ENCODE measurements at regions not wholly inside any gene's neighbourhood (a gene's known extent, or its start where the extent isn't known, plus 50 kb on each side); places are given as distances from the start of the nearest gene placed in this dataset.

DNA sequence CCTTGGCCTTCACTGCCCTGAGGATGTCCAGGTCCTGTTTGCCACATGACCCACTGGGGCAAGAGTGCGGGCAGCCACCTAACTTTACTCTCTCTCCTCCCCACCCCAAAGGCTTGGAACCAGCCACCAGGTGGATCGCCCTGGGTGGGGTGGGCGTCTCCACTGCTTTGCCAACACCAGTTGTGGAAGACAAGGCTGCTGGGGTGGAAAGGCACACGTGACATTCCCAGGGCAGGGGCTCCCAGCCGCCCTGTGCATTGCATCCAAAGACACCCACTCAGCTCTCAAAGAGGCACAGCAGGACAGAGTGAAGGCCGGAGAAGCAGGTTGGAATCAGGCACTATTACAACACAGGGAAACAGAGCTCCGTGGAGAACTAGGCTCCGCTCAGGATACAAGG, 162.2 kb downstream of the OLFM1 start:
- H3K4me3 Mint-ChIP-seq (ENCODE audit: unreplicated experiment), result no peak overlapping the region
- intact Hi-C loops (cut with micrococcal nuclease; ENCODE audit: unreplicated experiment), result loop anchor here (10.0 kb wide), 1 partner anchor 95 kb away; no protein-coding TSS in a partner anchor
- no TSS peak for BruUV-seq (replicated peaks)

GRCh38 chr9:135251331-135251761, 163.9 kb downstream of the OLFM1 start:
- H3K27ac Mint-ChIP-seq (ENCODE audit: unreplicated experiment), result no peak overlapping the region
- Histone ChIP-seq H3K9me3 (no peaks in the 10 kb centered on the region), H3K4me1 (no peaks in the 10 kb centered on the region), H3K4me3 (ENCODE audit: low read depth, low read length) (no peak overlapping the region), H3K27me3 (replicated peaks; ENCODE audit: control insufficient read depth, insufficient read depth, low read length) (no peaks in the 10 kb centered on the region), H3K36me3 (ENCODE audit: control insufficient read depth, insufficient read depth, low read length) (no peaks in the 10 kb centered on the region)
- no peak for DNase-seq
- TF ChIP-seq, protein P1, sequence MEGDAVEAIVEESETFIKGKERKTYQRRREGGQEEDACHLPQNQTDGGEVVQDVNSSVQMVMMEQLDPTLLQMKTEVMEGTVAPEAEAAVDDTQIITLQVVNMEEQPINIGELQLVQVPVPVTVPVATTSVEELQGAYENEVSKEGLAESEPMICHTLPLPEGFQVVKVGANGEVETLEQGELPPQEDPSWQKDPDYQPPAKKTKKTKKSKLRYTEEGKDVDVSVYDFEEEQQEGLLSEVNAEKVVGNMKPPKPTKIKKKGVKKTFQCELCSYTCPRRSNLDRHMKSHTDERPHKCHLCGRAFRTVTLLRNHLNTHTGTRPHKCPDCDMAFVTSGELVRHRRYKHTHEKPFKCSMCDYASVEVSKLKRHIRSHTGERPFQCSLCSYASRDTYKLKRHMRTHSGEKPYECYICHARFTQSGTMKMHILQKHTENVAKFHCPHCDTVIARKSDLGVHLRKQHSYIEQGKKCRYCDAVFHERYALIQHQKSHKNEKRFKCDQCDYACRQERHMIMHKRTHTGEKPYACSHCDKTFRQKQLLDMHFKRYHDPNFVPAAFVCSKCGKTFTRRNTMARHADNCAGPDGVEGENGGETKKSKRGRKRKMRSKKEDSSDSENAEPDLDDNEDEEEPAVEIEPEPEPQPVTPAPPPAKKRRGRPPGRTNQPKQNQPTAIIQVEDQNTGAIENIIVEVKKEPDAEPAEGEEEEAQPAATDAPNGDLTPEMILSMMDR (IDR thresholded peaks at IDR 0.05; ENCODE audit: insufficient read depth in 1 of 2, low read depth in 1 of 2, low read length in 1 of 2, severe bottlenecking in 1 of 2, unreplicated experiment in 1 of 2), result no peak
- peaks cover 15% of the 10 kb centered on the region for H3K27me3 Mint-ChIP-seq (ENCODE audit: insufficient read depth, unreplicated experiment)
- CTCF ChIA-PET, result no interaction called here
- H3K9me3 Mint-ChIP-seq (ENCODE audit: unreplicated experiment), result no peaks in the 10 kb centered on the region
- BruUV-seq (replicated peaks), result no TSS peak
- no peak overlapping the region for H3K4me3 Mint-ChIP-seq (ENCODE audit: unreplicated experiment)
- no peaks in the 10 kb centered on the region for H3K4me1 Mint-ChIP-seq (ENCODE audit: low read depth, unreplicated experiment)
- H3K36me3 Mint-ChIP-seq (ENCODE audit: insufficient read depth, unreplicated experiment), result no peaks in the 10 kb centered on the region
- intact Hi-C loops (cut with micrococcal nuclease; ENCODE audit: unreplicated experiment), result no loop called here
- POLR2A ChIA-PET, result no interaction called here

More for the DNA sequence above, 162.2 kb downstream of the OLFM1 start:
- no peaks in the 10 kb centered on the region for H3K9me3 Mint-ChIP-seq (ENCODE audit: unreplicated experiment)
- Histone ChIP-seq H3K4me3 (ENCODE audit: low read depth, low read length) (no peak overlapping the region), H3K4me1 (peaks cover under 1% of the 10 kb centered on the region; the same call in 1 of the 2 replicates), H3K27me3 (replicated peaks; ENCODE audit: control insufficient read depth, insufficient read depth, low read length) (no peaks in the 10 kb centered on the region), H3K9me3 (no peaks in the 10 kb centered on the region), H3K36me3 (ENCODE audit: control insufficient read depth, insufficient read depth, low read length) (no peaks in the 10 kb centered on the region)
- no peaks in the 10 kb centered on the region for H3K36me3 Mint-ChIP-seq (ENCODE audit: insufficient read depth, unreplicated experiment)
- no peak for DNase-seq
- no peaks in the 10 kb centered on the region for H3K4me1 Mint-ChIP-seq (ENCODE audit: low read depth, unreplicated experiment)
- H3K27me3 Mint-ChIP-seq (ENCODE audit: insufficient read depth, unreplicated experiment), result peaks cover 21% of the 10 kb centered on the region
- POLR2A ChIA-PET, result no interaction called here
- no peak overlapping the region for H3K27ac Mint-ChIP-seq (ENCODE audit: unreplicated experiment)
- TF ChIP-seq, protein P1 (IDR thresholded peaks at IDR 0.05; ENCODE audit: insufficient read depth in 1 of 2, low read depth in 1 of 2, low read length in 1 of 2, severe bottlenecking in 1 of 2, unreplicated experiment in 1 of 2), result no peak
- CTCF ChIA-PET, result no interaction called here

DNA sequence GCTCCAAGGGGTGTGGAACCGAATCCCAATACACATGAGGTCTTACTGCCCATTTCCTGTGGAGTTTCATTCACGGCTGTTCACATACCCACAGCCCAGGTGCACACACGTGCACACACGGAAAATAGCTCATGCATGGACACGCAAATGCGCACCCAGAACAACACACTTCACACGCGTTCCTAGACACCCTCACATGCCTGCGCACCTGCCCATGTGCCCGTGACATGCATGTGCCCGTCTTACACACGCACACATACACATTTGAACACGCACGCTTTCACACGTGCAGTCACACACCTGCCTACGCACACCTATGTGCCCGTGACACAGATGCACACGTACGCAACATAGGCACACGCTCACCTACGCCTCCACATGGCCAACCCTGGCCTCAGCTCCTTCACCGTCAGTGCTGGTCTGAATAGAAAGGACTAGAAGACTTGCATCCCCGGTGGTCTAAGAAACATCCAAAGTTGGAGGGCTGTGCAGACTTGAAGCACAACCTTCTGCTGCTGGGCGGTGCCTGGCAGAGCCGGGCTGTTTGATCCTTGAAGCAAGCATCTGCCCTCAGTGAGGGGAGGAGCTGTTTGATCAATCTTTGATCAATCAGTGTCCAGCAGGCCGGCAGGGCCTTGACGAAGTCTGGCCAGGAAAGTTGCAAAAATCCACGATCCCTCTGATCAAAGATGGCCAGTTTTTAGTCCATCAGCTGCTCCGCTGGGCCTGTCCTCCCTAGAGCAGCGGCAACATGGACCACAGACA, 164.7 kb downstream of the OLFM1 start:
- ChIA-PET POLR2A (no interaction called here), CTCF (no interaction called here)
- H3K9me3 Mint-ChIP-seq (ENCODE audit: unreplicated experiment), result no peaks in the 10 kb centered on the region
- no peak for DNase-seq
- BruUV-seq (replicated peaks), result no TSS peak
- TF ChIP-seq, protein P1 (IDR thresholded peaks at IDR 0.05; ENCODE audit: insufficient read depth in 1 of 2, low read depth in 1 of 2, low read length in 1 of 2, severe bottlenecking in 1 of 2, unreplicated experiment in 1 of 2), result no peak
- no peaks in the 10 kb centered on the region for H3K4me1 Mint-ChIP-seq (ENCODE audit: low read depth, unreplicated experiment)
- no peaks in the 10 kb centered on the region for H3K36me3 Mint-ChIP-seq (ENCODE audit: insufficient read depth, unreplicated experiment)
- Histone ChIP-seq H3K4me1 (no peaks in the 10 kb centered on the region), H3K4me3 (ENCODE audit: low read depth, low read length) (no peak overlapping the region), H3K36me3 (ENCODE audit: control insufficient read depth, insufficient read depth, low read length) (no peaks in the 10 kb centered on the region), H3K9me3 (no peaks in the 10 kb centered on the region), H3K27me3 (replicated peaks; ENCODE audit: control insufficient read depth, insufficient read depth, low read length) (no peaks in the 10 kb centered on the region)
- H3K27ac Mint-ChIP-seq (ENCODE audit: unreplicated experiment), result no peak overlapping the region
- no peak overlapping the region for H3K4me3 Mint-ChIP-seq (ENCODE audit: unreplicated experiment)
- intact Hi-C loops (cut with micrococcal nuclease; ENCODE audit: unreplicated experiment), result no loop called here
- peaks cover 11% of the 10 kb centered on the region for H3K27me3 Mint-ChIP-seq (ENCODE audit: insufficient read depth, unreplicated experiment)

Data from Caco-2 (cell line).